ENCODE measurements at regions not wholly inside any gene's neighbourhood (a gene's known extent, or its start where the extent isn't known, plus 50 kb on each side); places are given as distances from the start of the nearest gene placed in this dataset.
"Not testable (repeated sequence)": the region's sequence is repeated elsewhere in the genome, so short reads cannot be mapped to it uniquely, and the experiment has no call there.

DNA sequence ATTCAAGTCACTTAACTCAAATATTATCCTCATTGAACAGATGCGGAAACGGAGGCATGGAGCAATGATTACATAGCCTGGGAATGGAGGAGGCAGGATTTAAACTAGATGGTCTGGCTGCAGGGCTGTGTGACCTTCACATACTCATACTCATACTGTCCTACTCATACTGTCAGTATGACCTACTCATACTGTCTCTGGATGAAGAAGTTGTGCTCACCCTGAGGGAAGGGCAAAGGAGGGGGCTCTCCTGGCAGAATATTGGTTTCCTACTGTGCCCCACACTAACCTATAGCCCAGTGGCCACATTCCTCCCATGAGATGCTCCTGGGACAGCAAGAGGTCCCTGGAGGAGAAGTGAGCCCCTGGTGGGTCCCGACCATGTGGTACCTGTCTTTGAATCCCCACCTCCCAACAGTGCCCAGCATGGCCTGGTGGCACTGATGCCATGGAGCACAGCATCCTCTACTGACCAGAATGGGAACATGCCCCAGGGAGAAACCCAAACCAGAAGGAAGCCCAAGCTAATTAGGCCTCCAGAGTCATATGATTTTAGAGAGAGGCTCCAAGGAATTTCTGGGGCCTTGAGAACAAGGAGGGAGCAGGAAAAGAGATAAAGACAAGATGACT, 197.3 kb upstream of the SDK2 start:
- no peak for DNase-seq (ENCODE audit: low read depth, low spot score)

DNA sequence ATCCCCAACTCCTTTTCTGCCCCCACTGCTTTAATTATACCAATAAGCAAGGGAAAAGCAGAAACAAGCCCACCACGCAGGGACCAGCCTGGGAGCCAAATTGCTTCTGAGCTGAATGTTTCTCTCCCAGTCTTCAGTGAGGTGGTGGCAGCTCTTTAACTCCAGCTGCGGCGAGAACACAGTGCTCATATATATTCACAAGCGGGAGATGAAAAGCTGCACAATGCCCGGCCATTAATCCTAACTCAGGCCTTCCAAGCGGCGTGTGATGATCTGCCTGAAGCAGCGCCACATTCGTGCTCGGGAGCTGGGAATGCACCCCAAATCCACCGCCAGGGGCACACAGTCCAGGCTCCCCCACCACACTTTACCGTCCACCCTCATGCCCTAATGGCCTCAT, 203.7 kb upstream of the SDK2 start:
- DNase-seq (ENCODE audit: low read depth, low spot score) = no peak

DNA sequence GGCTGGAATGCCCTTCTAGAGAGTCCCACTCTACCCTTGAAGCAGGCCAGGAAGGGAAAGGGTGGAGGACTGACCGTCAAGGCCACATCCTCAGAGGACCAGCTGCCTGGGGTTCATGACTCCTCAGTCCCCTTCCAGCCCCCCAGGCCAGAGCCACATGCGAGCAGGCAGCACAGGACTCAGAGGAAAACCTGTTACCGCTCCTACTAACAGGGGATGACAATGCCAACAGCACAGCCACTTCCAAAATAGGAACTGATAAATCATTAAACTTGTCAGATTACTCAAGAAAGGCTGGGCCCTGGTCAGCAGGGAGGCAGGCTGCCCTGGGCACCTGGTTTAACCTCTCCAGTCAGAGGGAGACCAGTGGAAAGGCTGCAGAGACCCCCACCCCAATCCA, 206.2 kb upstream of the SDK2 start:
- no peak for DNase-seq (ENCODE audit: low read depth, low spot score)

DNA sequence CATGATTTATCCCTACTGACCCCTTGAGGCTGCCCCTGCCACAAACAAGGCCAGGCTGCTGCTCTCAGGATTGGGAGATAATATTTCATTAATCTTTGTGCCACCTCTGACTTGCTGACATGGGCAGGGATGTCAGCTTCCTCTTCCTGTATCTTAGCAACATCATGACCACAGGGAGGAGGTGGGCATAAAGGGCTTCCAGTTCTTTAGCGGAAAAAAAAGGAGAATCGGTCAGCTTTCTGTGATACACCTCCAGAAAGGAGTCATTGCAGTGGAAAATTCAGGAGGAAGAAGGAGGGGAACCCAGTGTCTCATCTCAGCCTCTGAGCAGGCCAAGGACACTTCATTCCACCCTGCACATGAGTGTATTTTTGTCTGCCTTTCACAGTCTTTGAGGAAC, 206.8 kb upstream of the SDK2 start:
- no peak for DNase-seq (ENCODE audit: low read depth, low spot score)

DNA sequence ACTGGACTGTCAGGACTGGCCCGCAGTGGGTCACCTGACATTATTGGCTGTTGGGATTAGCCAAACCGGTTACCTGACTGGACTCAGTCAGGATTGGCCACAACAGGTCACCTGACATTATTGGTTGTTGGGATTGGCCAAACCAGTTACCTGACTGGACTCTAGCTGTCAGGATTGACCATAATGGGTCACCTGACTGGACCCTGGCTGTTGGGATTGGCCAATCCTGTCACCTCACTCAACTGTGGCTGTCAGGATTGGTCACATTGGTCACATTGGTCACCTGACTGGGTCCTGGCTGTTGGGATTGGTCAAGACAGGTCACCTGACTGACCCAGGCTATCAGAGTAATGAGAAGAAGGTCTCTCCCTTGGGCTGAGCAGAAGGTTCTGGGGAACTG, 207.7 kb upstream of the SDK2 start:
- no peak for DNase-seq (ENCODE audit: low read depth, low spot score)

DNA sequence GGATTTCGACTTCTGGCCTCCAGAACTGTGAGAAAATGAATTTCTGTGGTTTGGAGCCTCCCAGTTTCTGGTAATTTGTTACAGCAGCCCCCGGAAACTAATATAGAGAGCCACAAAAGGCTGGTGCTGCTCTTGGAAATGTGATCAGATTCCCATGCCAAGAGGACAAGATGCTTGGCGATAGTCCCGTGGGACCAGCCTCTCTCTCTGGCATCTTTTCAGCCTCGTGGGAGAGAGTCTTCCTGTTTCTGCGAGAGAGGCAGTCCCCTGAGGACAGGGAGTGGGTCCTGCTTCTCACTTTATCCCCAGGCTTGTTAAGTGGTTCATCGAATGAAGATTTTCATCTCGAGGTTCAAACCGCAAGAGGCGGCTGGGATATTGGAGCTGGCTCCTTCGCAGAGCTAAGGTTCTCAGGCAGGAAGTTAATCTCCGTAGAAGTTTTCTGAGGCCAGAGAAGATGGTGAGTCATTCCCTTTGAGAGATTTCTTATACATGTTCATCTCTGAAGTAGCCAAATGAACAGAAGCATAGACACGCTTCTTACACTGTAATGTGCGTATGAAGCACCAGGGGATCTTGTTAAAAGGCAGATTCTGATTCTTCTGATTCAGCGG, 211.6 kb upstream of the SDK2 start:
- no peak for DNase-seq (ENCODE audit: low read depth, low spot score)

DNA sequence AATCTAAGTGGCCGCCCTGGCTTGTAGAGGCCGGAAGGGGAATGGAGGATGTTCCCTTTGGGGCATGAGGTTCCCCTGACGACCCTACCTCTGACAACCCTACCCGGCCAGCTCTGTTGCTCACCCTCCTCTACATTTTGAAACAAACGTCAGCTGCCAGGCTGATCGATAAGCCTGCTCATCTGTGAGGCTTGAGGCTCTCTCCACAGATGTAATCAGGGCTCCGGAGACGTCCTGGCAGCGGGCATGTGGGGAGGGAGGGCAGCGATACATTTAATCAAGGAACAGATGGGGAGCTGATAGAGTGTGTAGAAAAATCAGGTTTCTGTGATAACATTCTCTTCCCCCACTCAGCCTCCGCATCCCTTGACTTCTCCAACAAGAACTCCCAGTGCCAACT, 212.3 kb upstream of the SDK2 start:
- DNase-seq (ENCODE audit: low read depth, low spot score) = no peak

DNA sequence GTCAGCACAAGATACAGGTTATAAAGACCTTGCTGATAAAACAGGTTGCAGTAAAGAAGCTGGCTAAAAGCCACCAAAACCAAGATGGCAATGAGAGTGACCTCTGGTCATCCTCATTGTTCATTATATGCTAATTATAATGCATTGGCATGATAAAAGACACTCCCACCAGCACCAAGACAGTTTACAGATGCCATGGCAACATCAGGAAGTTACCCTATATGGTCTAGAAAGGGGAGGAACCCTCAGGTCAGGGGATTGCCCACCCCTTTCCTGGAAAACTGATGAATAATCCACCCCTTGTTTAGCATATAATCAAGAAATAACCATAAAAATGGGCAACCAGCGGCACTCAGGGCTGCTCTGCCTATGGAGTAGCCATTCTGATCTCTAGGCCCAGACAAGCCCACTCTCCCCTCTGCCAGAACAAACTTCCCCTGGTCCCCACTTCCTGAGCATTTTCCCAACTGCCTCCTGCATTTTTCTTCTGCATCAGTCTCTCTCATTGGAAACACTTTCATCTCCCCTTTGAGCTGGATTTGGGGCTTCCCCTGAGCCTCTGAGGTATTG, 215.3 kb upstream of the SDK2 start:
- not testable (repeated sequence) for DNase-seq (ENCODE audit: low read depth, low spot score)

DNA sequence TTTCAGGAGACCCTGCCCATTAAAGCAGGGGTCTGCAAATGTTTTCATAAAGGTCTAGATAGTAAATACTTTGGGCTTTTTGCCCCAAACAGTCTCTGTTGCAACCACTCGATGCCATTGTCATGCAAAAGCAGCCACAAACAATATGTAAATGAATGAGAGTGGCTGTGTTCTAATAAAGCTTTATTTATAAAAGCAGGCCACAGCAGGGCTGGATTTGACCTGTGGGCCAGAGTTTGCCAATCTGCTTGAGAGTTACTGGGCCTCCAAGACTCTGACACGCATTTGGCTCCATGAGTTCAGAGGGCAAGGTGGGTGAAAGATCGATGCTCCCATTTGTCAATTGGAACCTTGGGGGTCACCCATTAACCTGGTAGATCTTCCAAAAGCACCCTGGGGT, 217.3 kb upstream of the SDK2 start:
- no peak for DNase-seq (ENCODE audit: low read depth, low spot score)

DNA sequence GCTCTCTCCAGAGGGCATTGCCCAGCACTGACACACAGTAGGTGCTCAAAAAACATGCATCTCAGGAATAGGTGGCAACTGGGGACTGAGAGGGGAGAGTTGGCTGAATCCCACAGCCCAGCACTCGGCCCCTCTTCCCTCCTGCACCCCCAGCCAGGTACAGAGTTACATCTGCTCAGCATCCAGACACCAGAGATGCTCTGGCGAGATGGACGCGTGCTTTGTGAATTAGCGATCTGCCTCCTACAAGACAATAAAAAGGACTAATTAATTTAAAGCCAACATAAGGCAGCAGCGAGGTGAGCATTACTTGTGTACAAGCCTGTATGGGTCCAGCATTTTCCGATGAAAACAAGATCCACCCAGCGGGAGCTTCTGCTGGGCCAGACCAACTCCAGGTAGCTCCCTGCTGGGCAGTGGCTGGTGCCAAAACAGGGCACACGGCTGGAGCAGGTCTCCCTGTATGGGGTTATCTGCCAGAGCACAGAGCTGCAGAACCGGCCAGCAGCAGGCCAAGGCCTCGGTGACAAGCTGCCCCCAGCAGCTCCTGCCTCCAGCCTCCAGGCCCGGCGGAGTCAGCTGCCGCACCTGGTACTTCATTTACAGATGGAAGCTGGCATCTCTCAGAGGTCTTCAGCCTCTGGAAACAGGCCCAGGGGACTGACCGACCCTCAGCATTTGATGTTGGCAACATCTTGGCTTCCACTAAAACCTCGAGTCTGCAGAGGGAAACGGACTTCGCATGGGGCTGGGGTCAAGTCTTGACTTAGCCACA, 219.7 kb upstream of the SDK2 start:
- DNase-seq (ENCODE audit: low read depth, low spot score) = no peak

DNA sequence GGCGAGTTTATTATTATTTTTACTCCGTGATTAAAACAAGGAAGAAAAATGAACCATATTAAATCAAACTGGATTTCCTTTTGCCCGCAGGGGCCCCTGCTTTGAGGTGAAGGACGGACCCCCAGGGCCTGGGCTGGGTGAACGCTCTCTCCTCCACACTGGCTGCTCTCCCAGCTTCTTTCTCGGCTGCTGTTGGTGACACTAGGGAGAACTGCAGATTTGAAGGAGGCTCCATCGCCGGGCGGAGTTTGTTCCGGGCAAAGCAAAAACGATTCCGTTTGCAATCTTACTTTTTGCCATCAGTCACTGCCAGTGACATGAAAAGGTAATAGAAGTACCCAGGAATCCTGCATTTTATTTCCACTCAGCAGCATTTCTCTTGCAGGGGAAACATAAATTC, 221.6 kb upstream of the SDK2 start:
- DNase-seq (ENCODE audit: low read depth, low spot score) = no peak

DNA sequence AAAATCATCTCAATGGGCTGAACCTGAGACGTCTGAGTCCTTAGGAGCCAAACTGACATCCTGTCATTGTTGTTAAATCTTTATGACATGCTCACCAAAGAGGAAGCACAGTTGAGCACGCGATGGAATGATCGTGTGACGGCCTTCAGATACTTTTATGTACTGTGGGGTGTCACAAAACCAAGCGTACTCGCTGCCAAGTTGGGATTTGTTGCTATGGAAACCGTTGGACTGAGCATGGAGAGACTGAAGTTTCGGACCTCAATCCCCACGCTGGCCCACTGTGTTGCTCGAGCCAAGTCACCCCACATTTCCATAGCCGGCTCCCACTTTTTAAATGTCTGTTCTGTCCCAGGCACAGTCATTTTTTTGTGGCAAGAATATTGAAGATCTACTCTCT, 222.8 kb upstream of the SDK2 start:
- DNase-seq (ENCODE audit: low read depth, low spot score) = no peak

DNA sequence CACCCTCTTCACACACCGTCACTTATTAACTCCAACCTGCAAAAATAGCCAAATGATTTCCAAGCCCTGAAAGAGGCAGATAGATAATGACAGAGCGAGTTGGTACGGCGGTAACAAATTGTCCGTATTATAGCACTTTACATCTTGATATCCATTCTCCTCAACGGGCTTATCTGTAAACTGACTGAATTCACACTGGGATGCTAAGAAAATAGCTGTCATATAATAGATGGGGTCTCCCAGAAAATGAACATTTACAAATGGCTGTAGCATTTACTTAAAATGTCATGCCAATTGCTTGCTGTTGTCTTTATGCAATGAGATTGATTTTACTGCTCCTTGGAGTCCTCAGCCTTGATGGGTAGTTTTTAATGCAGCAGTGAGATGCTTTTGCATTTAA, 225.8 kb upstream of the SDK2 start:
- DNase-seq (ENCODE audit: low read depth, low spot score) = no peak

DNA sequence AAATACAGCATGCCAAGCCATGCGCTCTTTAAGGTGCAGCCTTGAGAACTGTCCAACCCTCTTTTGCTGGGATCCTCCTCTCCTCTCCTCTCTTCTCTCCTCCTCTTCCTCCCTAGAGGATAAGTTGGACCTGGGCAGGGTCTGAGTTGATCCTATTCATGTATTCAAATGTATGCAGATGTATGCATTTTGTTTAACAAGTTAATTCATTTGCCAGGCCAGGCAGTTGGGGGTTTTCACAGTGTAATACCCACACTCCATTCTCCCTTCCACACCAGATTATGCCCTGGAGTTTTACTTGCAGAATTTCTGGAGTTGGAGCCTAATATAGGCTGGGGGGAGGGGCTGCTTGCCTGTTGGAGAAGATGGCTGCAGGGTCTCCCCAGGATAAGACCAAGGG, 226.2 kb upstream of the SDK2 start:
- DNase-seq (ENCODE audit: low read depth, low spot score) = no peak

DNA sequence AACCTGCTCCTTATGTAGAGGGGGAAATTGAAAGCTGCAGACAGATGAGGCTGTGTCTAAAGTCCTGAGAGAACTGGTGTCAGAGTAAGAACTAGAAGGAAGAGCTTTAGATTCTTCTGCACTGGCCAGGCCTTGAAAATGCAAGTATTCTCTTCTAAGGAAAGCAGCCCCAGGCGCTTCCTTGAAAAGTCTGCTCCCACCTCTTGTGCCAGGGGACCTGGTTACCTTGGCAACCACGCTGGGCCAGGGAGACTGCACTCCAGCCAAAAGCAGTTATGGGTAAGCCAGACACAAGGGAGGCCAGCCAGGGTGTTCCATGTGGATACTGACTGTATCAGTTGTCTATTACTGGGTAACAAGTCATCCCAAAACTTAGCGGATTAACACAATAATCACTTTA, 228.6 kb upstream of the SDK2 start:
- no peak for DNase-seq (ENCODE audit: low read depth, low spot score)

DNA sequence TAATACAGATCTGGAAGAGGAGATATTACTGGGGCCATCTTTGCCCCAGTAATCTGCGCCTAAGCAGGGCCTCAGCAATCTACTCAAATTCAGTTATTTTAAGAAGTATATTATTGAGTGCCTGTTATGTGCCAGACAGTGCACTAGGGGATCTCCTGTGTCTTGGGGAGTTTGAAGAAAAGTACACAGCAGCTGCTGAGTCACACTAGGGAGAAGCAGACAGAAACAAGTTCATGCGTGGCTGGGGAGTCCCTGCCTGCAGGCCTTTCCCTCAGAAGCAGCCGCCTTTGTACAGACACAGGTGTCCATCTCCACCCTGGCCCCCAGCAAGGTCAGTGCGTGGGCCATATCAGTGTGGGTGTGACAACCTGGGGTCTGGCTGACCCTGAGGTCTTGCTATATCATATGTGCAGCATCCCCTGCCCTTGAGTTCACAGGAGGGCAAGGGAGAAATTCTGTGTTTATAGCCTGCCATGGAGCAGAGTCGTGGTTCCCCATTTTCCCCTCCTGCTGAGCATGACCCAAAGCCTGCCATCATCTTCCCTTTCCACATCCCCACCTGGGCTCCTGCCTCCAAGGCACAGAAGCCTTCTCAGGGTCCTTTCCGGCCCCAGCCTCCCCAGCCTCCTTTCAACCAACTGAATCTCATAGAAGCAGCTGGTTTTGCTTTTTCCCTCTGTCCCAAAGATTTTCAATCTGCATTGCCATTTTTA, 229.9 kb upstream of the SDK2 start:
- DNase-seq (ENCODE audit: low read depth, low spot score) = no peak

DNA sequence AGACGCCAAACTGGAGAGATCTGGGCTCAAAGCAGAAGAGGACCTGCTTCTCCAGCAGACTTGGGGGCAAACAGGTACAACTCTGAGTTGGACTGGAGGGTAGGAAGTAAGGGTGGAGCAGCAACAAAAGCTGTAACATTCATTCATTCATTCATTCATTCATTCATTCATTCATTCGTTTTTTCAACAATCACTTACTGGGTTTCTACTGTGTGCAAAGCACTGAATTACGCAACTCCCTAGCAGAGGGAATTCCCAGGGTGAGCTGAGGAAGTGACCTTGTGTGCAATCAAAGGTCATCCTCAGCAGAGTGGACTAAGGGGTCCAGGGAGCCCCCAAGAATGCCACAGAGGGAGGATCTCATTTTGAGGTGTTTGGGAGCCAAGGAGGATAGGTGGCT, 231.1 kb upstream of the SDK2 start:
- DNase-seq (ENCODE audit: low read depth, low spot score) = no peak

DNA sequence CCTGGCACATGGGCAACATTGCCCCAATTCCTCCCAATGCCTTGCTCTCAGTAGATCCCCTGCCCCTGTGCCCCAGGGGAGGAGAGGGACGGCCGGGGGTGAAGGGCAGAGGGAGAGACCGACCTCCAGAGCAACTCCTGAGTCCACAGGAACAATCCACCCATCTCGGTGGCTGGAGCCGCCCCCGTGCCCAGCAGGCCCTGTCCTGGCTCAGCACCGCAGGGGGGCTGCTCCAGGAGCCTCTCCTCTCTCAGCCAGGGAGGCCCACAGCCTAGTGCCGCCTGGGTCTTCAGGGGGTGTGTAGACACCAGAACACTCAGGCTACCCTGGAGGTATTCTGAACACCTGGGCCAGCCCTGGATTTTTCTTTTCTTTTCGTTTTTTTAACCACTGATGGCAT, 233.7 kb upstream of the SDK2 start:
- no peak for DNase-seq (ENCODE audit: low read depth, low spot score)

DNA sequence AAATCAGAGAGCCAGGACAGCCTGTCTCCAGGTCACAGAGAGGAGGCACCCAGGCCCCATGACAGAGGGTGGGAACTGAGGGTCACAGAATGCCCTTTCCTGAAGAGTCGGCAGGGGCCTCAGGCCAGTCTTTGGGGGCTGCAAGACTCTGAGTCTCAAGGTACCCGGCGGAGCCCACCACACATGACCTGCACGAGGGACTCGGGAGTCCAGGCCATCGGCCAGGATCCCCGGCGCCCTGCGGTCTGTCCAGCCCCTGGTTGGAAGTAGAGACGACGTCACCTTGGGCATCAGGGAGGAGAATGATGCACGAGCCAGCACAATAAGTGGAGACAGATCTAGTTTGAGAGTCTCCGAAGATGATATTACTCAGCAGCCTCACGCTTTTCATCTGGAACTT, 234.7 kb upstream of the SDK2 start:
- DNase-seq (ENCODE audit: low read depth, low spot score) = no peak

DNA sequence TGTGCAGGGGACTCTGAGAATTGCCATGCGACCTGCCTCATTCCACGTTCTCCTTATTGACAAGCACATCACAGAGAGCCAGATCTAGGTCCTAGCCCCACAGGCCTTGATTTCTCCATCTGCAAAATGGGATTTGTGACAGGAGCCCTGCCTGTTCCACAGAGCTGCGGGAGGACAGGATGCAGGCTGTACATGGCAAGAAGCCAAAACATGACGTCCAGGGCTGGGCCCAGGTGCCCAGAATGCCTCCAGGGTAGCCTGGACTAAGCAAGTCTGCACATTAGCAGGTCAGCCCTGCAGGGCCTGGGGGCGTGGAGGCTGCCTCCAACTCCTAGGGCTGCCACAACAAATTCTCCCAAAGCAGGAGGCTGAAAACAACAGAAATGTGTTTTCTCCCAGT, 235.7 kb upstream of the SDK2 start:
- no peak for DNase-seq (ENCODE audit: low read depth, low spot score)

DNA sequence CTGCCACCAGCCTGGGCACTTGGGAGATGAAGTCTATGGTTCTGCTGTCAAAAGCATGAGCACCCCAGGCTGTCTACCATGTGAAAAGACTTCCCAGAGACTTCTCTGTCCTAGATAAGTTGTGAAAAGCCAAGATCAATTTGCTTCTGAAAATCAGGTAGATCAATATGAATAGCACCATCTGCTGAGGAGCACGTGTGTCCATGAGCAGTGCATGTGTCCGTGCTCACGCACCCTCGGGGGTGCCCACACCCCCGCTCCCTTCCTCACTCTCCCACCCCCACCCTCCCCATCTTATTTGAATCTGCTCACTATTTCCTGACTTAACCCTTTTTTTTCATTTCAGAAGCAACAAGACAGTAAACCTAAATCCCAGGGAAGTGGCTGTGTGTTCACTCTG, 238.3 kb upstream of the SDK2 start:
- no peak for DNase-seq (ENCODE audit: low read depth, low spot score)

DNA sequence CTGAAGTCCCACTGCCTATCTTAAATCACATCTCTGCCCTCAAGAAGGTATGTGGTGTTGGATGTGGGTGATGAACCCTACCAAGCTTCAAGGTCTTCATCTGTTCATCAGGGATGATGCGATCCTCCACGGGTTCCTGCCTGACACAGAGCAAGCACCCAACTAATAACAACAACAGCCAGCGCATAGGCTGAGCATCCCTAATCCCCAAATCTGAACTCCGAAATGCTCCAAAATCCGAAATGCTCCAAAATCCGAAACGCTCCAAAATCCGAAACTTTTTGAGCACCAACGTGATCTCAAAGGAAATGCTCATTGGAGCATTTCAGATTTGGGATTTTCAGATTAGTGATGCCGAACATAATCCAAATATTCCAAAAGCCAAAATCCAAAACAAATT, 238.9 kb upstream of the SDK2 start:
- DNase-seq (ENCODE audit: low read depth, low spot score) = no peak

Data from activated naive CD8-positive, alpha-beta T cell treated with anti-CD3 and anti-CD28 coated beads, Interleukin-2, amount 50 U/mL, for 16 hours (primary cell).